H9 (cell line): ENCODE measurements at regions not wholly inside any gene's neighbourhood (a gene's known extent, or its start where the extent isn't known, plus 50 kb on each side); places are given as distances from the start of the nearest gene placed in this dataset.

ENCODE experiments used
- DNase-seq: peaks from one replicate; pipeline ENCODE4 v3.0.0-alpha.2; 2017
- H2AFZ ChIP-seq: one replicate; pipeline ENCODE4 v1.6.1; 2013; ENCODE audit warnings: mild to moderate bottlenecking, low read length, control low read depth, moderate library complexity
- H2AK5ac ChIP-seq: 2 replicates; pipeline ENCODE4 v1.6.1; 2013; ENCODE audit warnings: low read length, control low read depth, mixed read lengths; ENCODE audit not compliant: insufficient read length
- H2BK120ac ChIP-seq: one replicate; pipeline ENCODE4 v1.6.1; 2013; ENCODE audit warnings: low read depth, mild to moderate bottlenecking, low read length, control low read depth, inconsistent platforms; ENCODE audit not compliant: poor library complexity, severe bottlenecking
- H2BK12ac ChIP-seq: 2 replicates; pipeline ENCODE4 v1.6.1; 2013; ENCODE audit warnings: low read length, control low read depth, mixed read lengths, low read depth; ENCODE audit not compliant: insufficient read length
- H2BK15ac ChIP-seq: 2 replicates; pipeline ENCODE4 v1.6.1; 2013; ENCODE audit warnings: low read depth, low read length, control low read depth
- H2BK20ac ChIP-seq: one replicate; pipeline ENCODE4 v1.6.1; 2013; ENCODE audit warnings: low read depth, mild to moderate bottlenecking, low read length, control low read depth, inconsistent platforms; ENCODE audit not compliant: poor library complexity, severe bottlenecking
- H2BK5ac ChIP-seq: 2 replicates; pipeline ENCODE4 v1.6.1; 2013; ENCODE audit warnings: low read length, control low read depth, mixed read lengths; ENCODE audit not compliant: insufficient read length
- H3K14ac ChIP-seq: 2 replicates; pipeline ENCODE4 v1.6.1; 2013; ENCODE audit warnings: low read length, control low read depth; ENCODE audit not compliant: insufficient read depth
- H3K18ac ChIP-seq: 2 replicates; pipeline ENCODE4 v1.6.1; 2013; ENCODE audit warnings: low read depth, mild to moderate bottlenecking, mixed read lengths, low read length, control low read depth; ENCODE audit not compliant: insufficient read length
- H3K23ac ChIP-seq: 2 replicates; pipeline ENCODE4 v1.6.1; 2013; ENCODE audit warnings: low read length, control low read depth, mixed read lengths, low read depth; ENCODE audit not compliant: insufficient read length
- H3K23me2 ChIP-seq: 2 replicates; pipeline ENCODE4 v1.6.1; 2013; ENCODE audit warnings: low read depth, mild to moderate bottlenecking, mixed read lengths, low read length, control low read depth; ENCODE audit not compliant: insufficient read length, poor library complexity, severe bottlenecking
- H3K27ac ChIP-seq: 2 replicates; pipeline ENCODE4 v1.5.1; 2013; ENCODE audit warnings: low read length, control low read depth, mixed read lengths, low read depth; ENCODE audit not compliant: insufficient read length
- H3K27me3 ChIP-seq: 2 replicates; pipeline ENCODE4 v1.6.1; 2013; ENCODE audit warnings: low read length, control low read depth, inconsistent platforms; ENCODE audit not compliant: insufficient read depth
- H3K4ac ChIP-seq: 2 replicates; pipeline ENCODE4 v1.6.1; 2013; ENCODE audit warnings: low read depth, mild to moderate bottlenecking, control low read depth, inconsistent platforms, low read length, moderate library complexity
- H3K4me1 ChIP-seq: 2 replicates; pipeline ENCODE4 v1.6.1; 2013; ENCODE audit warnings: low read length, control low read depth, inconsistent platforms; ENCODE audit not compliant: insufficient read depth
- H3K4me2 ChIP-seq: 2 replicates; pipeline ENCODE4 v1.6.1; 2013; ENCODE audit warnings: low read length, control low read depth, mixed read lengths; ENCODE audit not compliant: insufficient read length, insufficient read depth
- H3K56ac ChIP-seq: 2 replicates; pipeline ENCODE4 v1.6.1; 2013; ENCODE audit warnings: low read depth, mild to moderate bottlenecking, mixed read lengths, low read length, control low read depth; ENCODE audit not compliant: insufficient read length
- H3K79me1 ChIP-seq: 2 replicates; pipeline ENCODE4 v1.6.1; 2013; ENCODE audit warnings: low read depth, mild to moderate bottlenecking, moderate library complexity, low read length, control low read depth, inconsistent platforms; ENCODE audit not compliant: insufficient read depth, poor library complexity, severe bottlenecking
- H3K79me2 ChIP-seq: 2 replicates; pipeline ENCODE4 v1.6.1; 2013; ENCODE audit warnings: low read length, control low read depth, inconsistent platforms; ENCODE audit not compliant: insufficient read depth
- H3K9ac ChIP-seq: 2 replicates; pipeline ENCODE4 v1.6.1; 2013; ENCODE audit warnings: low read length, control low read depth, mixed read lengths; ENCODE audit not compliant: insufficient read length; ENCODE audit errors: extremely low read depth
- H3K9me3 ChIP-seq: one replicate; pipeline ENCODE4 v1.6.1; 2013; ENCODE audit warnings: low read depth, low read length, inconsistent platforms; ENCODE audit not compliant: control insufficient read depth
- H3T11ph ChIP-seq: one replicate; pipeline ENCODE4 v1.6.1; 2013; ENCODE audit warnings: mild to moderate bottlenecking, low read length, control low read depth, inconsistent platforms
- H4K20me1 ChIP-seq: one replicate; pipeline ENCODE4 v1.6.1; 2013; ENCODE audit not compliant: control insufficient read depth, insufficient read length, insufficient read depth
- H4K5ac ChIP-seq: 2 replicates; pipeline ENCODE4 v1.6.1; 2013; ENCODE audit warnings: low read depth, mild to moderate bottlenecking, mixed read lengths, low read length, control low read depth; ENCODE audit not compliant: insufficient read length
- H4K8ac ChIP-seq: replicated peaks from 2 replicates; pipeline ENCODE4 v1.6.1; 2013; ENCODE audit warnings: low read length, control low read depth, mixed read lengths, low read depth; ENCODE audit not compliant: insufficient read length
- H4K91ac ChIP-seq: 2 replicates; pipeline ENCODE4 v1.6.1; 2013; ENCODE audit warnings: low read depth, mild to moderate bottlenecking, moderate library complexity, mixed read lengths, low read length, control low read depth; ENCODE audit not compliant: insufficient read length
- H3K27ac Mint-ChIP-seq, 3 experiments: 2 replicates in 2 of 3; 3 replicates in 1 of 3; pipeline ENCODE4 v1.8.0; 2020 to 2021; ENCODE audit warnings: mixed read lengths in 3 of 3, mild to moderate bottlenecking in 1 of 3, moderate library complexity in 1 of 3
- H3K27me3 Mint-ChIP-seq: 2 replicates; pipeline ENCODE4 v1.8.0; 2021; ENCODE audit warnings: low read depth, mild to moderate bottlenecking, moderate library complexity, mixed read lengths
- H3K36me3 Mint-ChIP-seq, 3 experiments: 2 replicates in 2 of 3; 3 replicates in 1 of 3; pipeline ENCODE4 v1.8.0; 2020 to 2021; ENCODE audit warnings: low read depth in 3 of 3, mixed read lengths in 3 of 3; ENCODE audit not compliant: insufficient read depth in 1 of 3
- H3K4me1 Mint-ChIP-seq, 2 experiments: 2 replicates each; pipeline ENCODE4 v1.8.0; 2020; ENCODE audit warnings: mixed read lengths in 2 of 2
- H3K4me3 Mint-ChIP-seq, 2 experiments: 2 replicates in 1 of 2; 3 replicates in 1 of 2; pipeline ENCODE4 v1.8.0; 2020 to 2021; ENCODE audit warnings: mild to moderate bottlenecking in 2 of 2, mixed read lengths in 2 of 2, moderate library complexity in 1 of 2
- H3K9me3 Mint-ChIP-seq, 2 experiments: 2 replicates in 1 of 2; 3 replicates in 1 of 2; pipeline ENCODE4 v1.8.0; 2020; ENCODE audit warnings: mild to moderate bottlenecking in 2 of 2, mixed read lengths in 2 of 2, moderate library complexity in 1 of 2
- WGBS: extraction: QIAGEN DNeasy Blood & Tissue Kit; methylation state at CpG from one replicate; pipeline ENCODE4 v1.1.7; 2013; ENCODE audit warnings: missing lambda C conversion rate, low lambda C conversion rate, mixed read lengths; ENCODE audit not compliant: insufficient read length; ENCODE audit errors: extremely low coverage; 5-methylcytosine and 5-hydroxymethylcytosine counted together
- TF ChIP-seq, protein P1 (sequence below): fragments of 200-600 bp; sonication (generic); conservative IDR thresholded peaks from 3 replicates; pipeline ENCODE4 v1.8.0; 2021; ENCODE audit warnings: antibody characterized with exemption, mild to moderate bottlenecking

DNA sequence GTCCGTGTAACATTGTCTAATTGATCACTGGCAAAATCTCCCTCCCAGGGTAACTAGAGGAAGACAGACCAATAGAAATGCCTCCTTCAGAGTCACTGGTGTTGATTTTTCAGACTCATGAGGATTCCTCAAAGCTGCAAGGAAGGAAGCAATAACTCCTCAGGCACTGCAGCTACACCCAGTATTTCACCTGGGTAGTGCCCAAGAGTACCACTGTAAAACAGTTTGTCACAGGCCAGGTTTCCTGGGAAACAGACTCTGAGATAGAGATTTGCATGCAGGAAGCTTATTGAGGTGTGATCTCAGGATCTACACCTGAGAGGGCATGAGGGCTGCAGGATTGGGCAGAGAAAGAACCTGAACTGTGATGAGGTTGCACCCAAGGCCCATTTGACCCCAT, 240.7 kb upstream of the ATP6AP2 start:
- WGBS: no CpG with 5 or more reads among the region's 1 CpG
- Histone ChIP-seq H3K79me1 (no peaks in the 10 kb centered on the region), H2BK20ac (no peak overlapping the region), H3T11ph (no peak overlapping the region), H2BK120ac (no peak overlapping the region), H3K23ac (no peak overlapping the region), H3K23me2 (no peaks in the 10 kb centered on the region), H3K27me3 (no peaks in the 10 kb centered on the region), H2BK15ac (no peak overlapping the region), H2BK5ac (no peak overlapping the region), H4K8ac (no peak overlapping the region), H3K4me2 (no peak overlapping the region), H3K14ac (no peak overlapping the region), H4K5ac (no peak overlapping the region), H4K20me1 (no peaks in the 10 kb centered on the region), H3K18ac (no peak overlapping the region), H2AFZ (no peak overlapping the region), H3K9ac (no peak overlapping the region), H3K27ac (no peak overlapping the region), H3K9me3 (no peaks in the 10 kb centered on the region), H3K79me2 (no peaks in the 10 kb centered on the region), H3K56ac (no peak overlapping the region), H3K4ac (no peak overlapping the region), H2BK12ac (no peak overlapping the region), H3K4me1 (no peaks in the 10 kb centered on the region), H4K91ac (no peak overlapping the region), H2AK5ac (no peak overlapping the region)
- TF ChIP-seq, protein P1, sequence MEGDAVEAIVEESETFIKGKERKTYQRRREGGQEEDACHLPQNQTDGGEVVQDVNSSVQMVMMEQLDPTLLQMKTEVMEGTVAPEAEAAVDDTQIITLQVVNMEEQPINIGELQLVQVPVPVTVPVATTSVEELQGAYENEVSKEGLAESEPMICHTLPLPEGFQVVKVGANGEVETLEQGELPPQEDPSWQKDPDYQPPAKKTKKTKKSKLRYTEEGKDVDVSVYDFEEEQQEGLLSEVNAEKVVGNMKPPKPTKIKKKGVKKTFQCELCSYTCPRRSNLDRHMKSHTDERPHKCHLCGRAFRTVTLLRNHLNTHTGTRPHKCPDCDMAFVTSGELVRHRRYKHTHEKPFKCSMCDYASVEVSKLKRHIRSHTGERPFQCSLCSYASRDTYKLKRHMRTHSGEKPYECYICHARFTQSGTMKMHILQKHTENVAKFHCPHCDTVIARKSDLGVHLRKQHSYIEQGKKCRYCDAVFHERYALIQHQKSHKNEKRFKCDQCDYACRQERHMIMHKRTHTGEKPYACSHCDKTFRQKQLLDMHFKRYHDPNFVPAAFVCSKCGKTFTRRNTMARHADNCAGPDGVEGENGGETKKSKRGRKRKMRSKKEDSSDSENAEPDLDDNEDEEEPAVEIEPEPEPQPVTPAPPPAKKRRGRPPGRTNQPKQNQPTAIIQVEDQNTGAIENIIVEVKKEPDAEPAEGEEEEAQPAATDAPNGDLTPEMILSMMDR: no peak
- peaks cover 0 to 9% (median 8%) of the 10 kb centered on the region in 3 experiments; a peak in 4 of 7 replicates for H3K36me3 Mint-ChIP-seq
- H3K4me1 Mint-ChIP-seq: no peaks in the 10 kb centered on the region
- H3K9me3 Mint-ChIP-seq: peaks cover 62 to 68% of the 10 kb centered on the region in 2 experiments
- no peak overlapping the region for H3K4me3 Mint-ChIP-seq
- no peak for DNase-seq
- H3K27me3 Mint-ChIP-seq: peaks cover 6% of the 10 kb centered on the region; the same call in 1 of the 2 replicates
- H3K27ac Mint-ChIP-seq: no peak overlapping the region
